ENCODE measurements at regions not wholly inside any gene's neighbourhood (a gene's known extent, or its start where the extent isn't known, plus 50 kb on each side); places are given as distances from the start of the nearest gene placed in this dataset.

DNA sequence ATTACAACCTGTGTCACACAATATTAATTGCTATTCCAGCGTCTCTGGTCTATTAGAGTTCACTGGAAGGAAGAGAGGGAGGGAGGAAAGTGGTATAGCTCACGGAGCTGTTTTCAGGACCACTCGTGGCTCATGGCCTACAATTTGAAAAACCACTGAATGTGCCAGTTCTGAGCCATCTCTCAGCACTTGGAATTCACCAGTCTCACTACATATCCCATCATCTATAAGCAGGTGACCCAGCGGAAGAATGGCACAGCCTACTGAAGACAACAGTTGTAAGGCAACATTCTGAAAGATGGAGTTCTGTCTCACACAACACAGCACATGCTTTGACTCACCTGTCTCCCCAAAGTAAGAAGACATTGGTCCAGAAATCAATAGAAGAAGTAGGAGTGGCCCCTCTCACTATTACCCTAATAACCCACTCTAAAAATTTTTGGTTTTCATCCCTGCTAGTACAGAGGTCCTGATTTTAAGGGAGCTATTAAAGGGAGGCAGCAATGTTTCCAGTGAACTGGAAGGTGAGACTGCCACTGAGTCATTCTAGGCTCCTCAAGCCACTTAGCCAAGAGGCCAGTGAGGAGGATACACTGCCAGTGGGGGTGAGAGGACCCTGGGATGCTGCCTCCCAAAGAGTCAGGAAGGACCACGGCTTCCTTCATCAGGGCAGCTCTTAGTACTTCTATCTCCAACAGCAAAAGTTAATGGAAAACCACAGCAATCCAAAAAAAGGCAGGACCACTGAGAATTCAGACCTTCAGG is 50.0 kb upstream of the DOCK9 start:
- DNase-seq (ENCODE audit: low read depth in 2 of 2), result no peak

GRCh38 chr13:99028890-99029289 is 51.0 kb upstream of the DOCK9 start:
- DNase-seq (ENCODE audit: low read depth in 2 of 2), result no peak

- DNase-seq (ENCODE audit: low read depth in 2 of 2), result no peak
These were observed 51.7 kb upstream of the DOCK9 start for GRCh38 chr13:99029576-99029975.

DNA sequence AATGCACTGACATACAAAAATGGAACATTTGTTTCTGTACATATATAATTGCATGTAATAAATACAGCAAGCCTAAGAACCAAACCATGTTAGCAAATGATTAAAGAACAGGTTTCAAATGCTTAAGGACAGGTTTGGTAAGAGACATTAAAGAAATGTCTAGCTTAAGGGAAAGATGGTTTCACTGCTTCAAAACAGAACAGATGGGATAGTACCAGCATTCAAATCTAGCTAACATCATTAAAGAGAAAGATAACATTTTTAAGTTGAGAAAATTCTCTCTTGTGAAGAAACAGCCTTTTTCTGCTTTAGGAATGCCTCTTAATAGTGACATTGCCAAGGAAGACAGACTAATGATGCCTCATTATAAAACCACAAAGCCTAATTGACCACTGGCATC is 52.5 kb upstream of the DOCK9 start:
- DNase-seq (ENCODE audit: low read depth in 2 of 2), result no peak

- DNase-seq (ENCODE audit: low read depth in 2 of 2), result no peak
These were observed 54.0 kb upstream of the DOCK9 start for GRCh38 chr13:99031832-99032231.

- no peak for DNase-seq (ENCODE audit: low read depth in 2 of 2)
These were observed 56.0 kb upstream of the DOCK9 start for GRCh38 chr13:99033814-99034213.

DNA sequence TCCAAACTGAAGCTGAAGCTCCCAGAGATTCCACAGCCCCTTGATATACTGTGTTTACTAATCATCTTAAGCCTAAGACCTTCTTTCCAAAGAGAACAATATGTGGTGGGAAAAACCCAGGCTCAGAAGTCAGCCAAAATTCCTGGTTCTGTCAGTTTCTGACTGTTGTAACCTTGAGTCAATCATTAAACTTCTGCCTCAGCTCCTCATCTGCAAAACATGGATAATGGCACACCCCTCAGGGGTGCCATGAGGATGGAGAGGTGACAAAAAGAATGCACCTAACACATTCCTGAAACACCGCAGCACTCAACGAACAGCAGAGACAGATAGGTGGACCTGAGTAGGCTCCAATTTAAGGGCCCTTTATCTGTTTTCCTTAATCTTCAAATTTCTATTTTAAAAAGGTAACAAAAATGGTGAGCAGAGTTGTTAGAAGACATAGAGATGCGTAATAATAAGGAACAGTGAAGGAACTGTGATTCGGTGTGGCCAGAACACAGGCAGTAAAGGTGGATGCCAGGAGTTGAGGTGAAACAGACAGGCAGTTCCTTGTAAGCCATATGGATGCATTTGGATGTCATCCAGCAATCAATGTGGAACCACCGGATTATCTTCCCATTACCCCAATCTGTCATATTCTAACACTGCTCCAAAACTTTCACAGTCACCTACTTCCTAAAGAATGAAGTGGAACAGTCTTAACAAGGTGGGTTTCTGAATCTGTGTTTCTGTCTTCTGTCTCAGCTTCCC is 56.6 kb upstream of the DOCK9 start:
- no peak for DNase-seq (ENCODE audit: low read depth in 2 of 2)

DNA sequence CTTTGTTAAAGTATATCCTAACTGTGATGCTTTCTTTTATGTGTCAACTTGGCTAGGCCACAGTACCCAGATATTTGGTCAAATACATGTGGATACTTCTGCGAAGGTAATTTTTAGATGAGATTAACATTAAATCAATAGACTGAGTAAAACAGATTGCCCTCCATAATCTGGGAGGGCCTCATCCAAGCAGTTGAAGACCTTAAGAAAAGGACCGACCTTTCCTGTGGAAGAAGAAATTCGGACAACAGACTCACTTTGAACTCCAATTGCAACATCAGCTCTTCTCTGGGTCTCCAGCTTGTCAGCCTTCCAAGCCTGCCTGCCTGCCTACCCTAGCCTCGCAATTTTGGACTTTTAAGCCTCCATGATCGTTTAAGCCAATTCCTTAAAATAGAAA is 57.9 kb upstream of the DOCK9 start:
- no peak for DNase-seq (ENCODE audit: low read depth in 2 of 2)

DNA sequence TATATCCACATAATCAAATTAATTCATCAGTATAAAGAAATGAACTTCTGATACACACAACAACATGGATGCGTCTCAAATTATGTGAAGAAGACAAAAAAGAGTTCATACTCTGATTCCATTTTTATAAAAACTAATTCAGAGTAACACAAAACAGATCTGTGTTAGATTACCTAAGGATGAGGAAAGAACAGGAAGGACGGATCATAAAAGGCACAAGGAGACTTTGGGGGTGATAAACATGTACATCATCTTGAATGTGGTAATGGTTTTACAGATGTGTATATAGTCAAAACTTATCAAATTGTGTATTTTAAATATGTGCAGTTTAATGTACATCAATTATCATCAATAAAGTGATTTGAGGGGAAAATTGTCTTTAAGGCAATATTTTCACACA is 59.9 kb upstream of the DOCK9 start:
- DNase-seq (ENCODE audit: low read depth in 2 of 2), result no peak

GRCh38 chr13:99039718-99040280 is 61.9 kb upstream of the DOCK9 start:
- DNase-seq (ENCODE audit: low read depth in 2 of 2), result no peak

DNA sequence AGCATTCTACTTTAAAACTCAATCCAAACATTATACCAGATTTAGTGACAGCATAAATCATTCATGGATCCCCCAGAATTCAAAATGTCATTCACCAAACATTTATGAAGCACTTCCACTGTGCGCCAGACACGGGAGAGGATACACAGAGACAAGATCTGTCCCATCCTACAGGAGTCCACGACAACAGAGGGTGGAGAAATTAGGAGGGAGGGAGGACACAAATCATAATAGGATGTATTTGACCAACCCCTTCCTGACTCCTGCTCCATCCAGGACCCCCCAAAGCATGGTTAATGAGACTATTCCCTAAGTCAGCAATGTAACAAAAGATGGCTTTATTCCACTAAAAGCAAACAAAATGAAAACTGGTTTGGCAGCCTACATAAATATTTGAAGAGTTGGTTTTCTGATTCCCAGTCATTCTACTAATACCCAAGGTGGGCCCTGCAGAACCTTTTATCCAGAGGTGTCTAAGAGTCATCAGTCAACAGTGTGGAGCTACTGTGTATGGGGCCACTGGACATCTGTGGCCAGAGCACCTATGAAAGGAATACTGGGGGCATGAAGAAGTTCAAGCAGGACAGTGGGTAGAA is 62.8 kb upstream of the DOCK9 start:
- no peak for DNase-seq (ENCODE audit: low read depth in 2 of 2)

DNA sequence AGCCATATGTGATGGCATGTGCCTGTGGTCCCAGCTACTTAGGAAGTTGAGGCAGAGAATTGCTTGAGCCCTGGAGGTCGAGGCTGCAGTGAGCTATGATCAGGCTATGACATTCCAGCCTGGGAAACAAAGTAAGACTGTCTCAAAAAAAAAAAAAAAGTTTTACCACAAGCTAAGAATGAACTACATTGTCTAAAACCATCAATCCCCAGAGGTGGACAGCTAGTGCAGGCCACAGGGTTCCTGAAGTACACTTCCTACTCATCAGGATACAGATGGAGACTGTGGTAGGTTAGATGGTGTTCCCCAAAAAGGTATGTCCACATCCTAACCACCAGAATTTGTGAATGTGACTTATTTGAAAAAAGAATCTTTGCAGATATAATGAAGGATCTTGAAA is 63.5 kb upstream of the DOCK9 start:
- no peak for DNase-seq (ENCODE audit: low read depth in 2 of 2)

- DNase-seq (ENCODE audit: low read depth in 2 of 2), result no peak
These were observed 63.9 kb upstream of the DOCK9 start for GRCh38 chr13:99041788-99042187.

- no peak for DNase-seq (ENCODE audit: low read depth in 2 of 2)
These were observed 64.8 kb upstream of the DOCK9 start for GRCh38 chr13:99042521-99043250.

GRCh38 chr13:99043831-99044231 is 66.0 kb upstream of the DOCK9 start:
- no peak for DNase-seq (ENCODE audit: low read depth in 2 of 2)

DNA sequence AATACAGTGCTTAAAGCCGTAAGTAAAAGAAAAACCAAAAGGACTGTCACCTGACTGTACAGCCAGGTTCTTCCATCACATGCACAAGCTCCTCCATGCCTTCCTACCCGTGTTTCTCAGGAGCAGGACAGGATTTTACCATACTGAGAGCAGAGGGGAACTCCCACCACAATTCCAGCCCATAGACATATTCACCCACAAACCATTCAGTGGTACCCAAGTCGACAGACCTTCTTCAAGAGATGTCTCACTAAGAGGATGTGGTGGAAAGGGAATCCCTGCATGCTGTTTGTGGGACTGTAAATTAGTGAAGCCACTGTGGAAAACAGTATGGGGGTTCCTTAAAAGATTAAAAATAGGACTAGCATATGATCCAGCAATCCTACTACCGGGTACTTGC is 66.9 kb upstream of the DOCK9 start:
- DNase-seq (ENCODE audit: low read depth in 2 of 2), result no peak

DNA sequence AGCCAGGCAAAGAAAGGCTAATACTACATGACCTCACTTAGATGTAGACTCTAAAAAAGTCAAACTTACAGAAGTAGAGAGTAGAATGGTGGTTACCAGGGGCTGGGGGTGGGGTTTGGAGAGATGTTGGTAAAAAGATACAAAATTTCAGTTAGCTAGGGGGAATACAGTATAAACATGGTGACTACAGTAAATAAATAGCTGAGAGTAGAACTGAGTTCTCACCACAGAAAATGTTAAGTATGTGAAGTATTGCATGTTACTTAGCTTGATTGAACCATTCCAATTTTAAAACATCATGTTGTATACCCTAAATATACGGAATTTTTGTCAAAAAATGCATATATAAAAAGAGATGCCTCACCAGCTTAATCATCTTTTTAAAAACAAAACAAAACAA is 67.5 kb upstream of the DOCK9 start:
- no peak for DNase-seq (ENCODE audit: low read depth in 2 of 2)

DNA sequence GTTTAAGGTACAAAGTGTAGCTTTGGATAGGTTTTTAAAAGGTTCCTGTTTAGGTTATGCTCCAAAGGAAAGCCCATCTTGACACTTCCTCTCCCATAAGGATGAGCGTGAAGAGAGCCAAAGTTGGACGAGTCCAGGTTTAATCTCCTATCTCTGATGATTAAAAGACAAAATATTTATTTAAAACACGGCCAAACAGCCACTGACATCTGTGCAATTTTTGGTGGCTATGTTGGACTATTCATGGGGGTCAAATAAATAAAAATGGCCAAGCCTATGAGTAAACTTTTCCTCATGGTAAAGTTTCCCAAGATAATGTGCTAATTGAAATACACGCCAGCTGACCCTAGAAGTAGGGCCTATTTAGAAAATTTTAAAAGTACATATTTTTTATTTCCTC is 69.0 kb upstream of the DOCK9 start:
- no peak for DNase-seq (ENCODE audit: low read depth in 2 of 2)

- DNase-seq (ENCODE audit: low read depth in 2 of 2), result no peak
These were observed 73.2 kb upstream of the DOCK9 start for GRCh38 chr13:99050983-99051488.

DNA sequence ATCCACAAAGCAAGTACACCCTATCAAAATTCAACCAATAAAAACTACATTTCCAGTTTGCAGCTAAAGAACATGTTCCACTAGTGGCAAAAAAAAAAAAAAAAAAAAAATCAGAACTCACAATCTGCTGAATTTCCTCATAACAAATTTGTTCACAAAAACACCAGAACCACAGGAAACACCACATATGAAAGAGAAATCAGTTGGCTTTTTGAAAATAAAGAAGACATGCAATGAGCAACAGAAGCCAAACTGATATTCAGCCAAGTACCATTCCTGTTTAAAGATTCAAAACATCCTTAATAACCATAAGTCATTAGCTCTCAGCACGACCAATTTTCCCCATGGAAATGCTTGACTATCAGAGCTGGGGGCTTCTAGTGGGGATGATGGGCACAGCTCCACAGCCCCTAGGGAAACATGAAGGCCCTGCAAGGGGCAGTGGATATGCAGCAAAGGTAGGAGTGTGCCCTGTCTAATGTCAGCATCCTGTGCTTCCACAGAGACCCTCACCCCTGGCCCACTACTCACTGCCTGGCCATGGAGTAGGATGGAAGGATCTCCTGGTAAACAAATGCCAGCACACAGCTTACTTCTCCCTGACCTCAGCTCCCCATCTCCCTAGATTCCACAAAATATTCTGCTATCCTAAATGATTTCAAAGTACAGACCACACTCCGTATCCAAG is 74.0 kb upstream of the DOCK9 start:
- no peak for DNase-seq (ENCODE audit: low read depth in 2 of 2)

DNA sequence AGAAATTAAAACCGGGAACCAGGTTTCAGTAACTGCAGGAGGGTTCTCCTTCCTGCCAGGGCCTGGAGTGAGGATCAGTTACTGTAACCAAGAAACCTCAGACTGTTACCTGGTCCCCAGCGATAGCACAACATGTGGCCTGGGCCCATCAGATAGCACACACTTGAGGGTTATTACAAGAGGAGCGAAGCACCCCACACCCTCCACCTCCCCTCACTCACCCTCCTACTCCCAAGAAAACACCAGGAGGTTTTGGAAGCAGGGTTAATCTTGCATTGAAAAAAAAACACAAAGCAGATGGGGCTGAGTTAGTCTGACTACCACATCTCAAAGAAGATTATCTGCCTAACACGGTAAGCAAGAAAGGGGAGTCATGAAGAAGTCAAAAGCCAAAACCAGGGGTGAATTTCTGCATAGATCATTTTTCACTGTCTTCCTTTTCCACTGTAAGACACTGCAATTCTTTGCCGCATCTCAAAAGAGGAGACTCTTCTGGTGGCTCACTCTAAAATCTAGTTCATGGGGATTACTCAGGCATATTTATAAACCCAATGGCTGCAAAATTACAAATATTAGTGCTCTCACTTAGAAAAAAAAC is 75.9 kb upstream of the DOCK9 start:
- DNase-seq (ENCODE audit: low read depth in 2 of 2), result no peak

All from stimulated activated CD8-positive, alpha-beta memory T cell treated with anti-CD3 and anti-CD28 coated beads, Interleukin-2, amount 100 ng/mL, for 48 hours (primary cell).